ENCODE measurements at regions not wholly inside any gene's neighbourhood (a gene's known extent, or its start where the extent isn't known, plus 50 kb on each side); places are given as distances from the start of the nearest gene placed in this dataset.
A peak's percentile ranks its signal among the peaks of the same experiment; 100 is the strongest.

- H3K4me3 ChIP-seq (replicated peaks in 1 of 2; ENCODE audit: low read depth in 2 of 2, low read length in 2 of 2): no peak overlapping the region
- TF ChIP-seq CTCF (IDR thresholded peaks at IDR 0.05; ENCODE audit: low read depth, low read length): no peak
- DNase-seq (ENCODE audit: low read depth in 2 of 2): no peak
These were observed 390.3 kb upstream of the CELF2 start for GRCh38 chr10:10627414-10627813.

GRCh38 chr10:10629512-10629911 lies 388.2 kb upstream of the CELF2 start:
- DNase-seq (ENCODE audit: low read depth in 2 of 2): peak in 1 of 2 donors; percentile 78
- TF ChIP-seq CTCF (IDR thresholded peaks at IDR 0.05; ENCODE audit: low read depth, low read length): no peak

DNA sequence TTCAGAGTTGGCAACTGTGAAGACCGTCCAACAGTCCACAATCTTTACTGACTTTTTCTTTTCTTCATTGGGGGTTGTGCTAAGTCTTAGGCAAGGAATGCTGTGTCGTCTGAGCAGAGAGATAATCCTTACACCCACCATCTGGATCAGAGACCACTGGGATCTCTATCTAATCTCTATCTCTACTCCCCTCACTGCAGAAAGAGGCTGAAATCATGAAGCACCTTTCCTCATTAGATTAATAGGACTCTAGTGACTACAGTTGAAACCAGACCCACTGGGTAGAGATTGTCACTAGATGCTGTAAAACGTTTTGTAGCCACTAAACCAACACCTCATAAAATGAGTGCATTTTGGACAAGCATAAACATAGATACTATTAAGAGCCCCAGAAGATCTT lies 387.4 kb upstream of the CELF2 start:
- DNase-seq (ENCODE audit: low read depth in 2 of 2): no peak
- H3K4me3 ChIP-seq (replicated peaks in 1 of 2; ENCODE audit: low read depth in 2 of 2, low read length in 2 of 2): no peak overlapping the region
- TF ChIP-seq CTCF (IDR thresholded peaks at IDR 0.05; ENCODE audit: low read depth, low read length): no peak

More at GRCh38 chr10:10629512-10629911, 388.2 kb upstream of the CELF2 start:
- H3K4me3 ChIP-seq (replicated peaks in 1 of 2; ENCODE audit: low read depth in 2 of 2, low read length in 2 of 2): no peak overlapping the region

- TF ChIP-seq CTCF (IDR thresholded peaks at IDR 0.05; ENCODE audit: low read depth, low read length): no peak
- no peak overlapping the region for H3K4me3 ChIP-seq (replicated peaks in 1 of 2; ENCODE audit: low read depth in 2 of 2, low read length in 2 of 2)
- no peak for DNase-seq (ENCODE audit: low read depth in 2 of 2)
These were observed 386.9 kb upstream of the CELF2 start for GRCh38 chr10:10630782-10631181.

- TF ChIP-seq CTCF (IDR thresholded peaks at IDR 0.05; ENCODE audit: low read depth, low read length): no peak
- DNase-seq (ENCODE audit: low read depth in 2 of 2): no peak
- no peak overlapping the region for H3K4me3 ChIP-seq (replicated peaks in 1 of 2; ENCODE audit: low read depth in 2 of 2, low read length in 2 of 2)
These were observed 375.5 kb upstream of the CELF2 start for GRCh38 chr10:10642189-10642588.

DNA sequence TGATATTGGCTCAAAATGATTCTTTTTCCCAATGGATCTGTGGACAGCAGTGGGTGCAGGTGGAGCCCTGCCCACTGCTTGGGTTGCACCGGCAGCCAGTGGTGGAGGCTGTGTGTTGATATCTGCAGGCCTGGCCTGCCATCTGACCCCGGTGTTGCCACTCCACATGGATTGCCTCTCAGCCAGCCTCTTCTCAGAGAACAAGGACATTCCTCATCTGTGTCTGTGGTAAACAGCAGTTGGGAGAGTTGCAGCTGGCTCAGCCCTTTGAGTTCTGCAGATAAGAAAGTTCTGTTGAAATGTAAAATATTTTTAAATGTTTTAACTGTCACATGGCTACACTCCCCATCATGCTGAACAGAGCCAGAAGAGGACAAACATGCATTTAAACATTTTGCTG lies 374.9 kb upstream of the CELF2 start:
- no peak for TF ChIP-seq CTCF (IDR thresholded peaks at IDR 0.05; ENCODE audit: low read depth, low read length)
- peak; percentile 30 to 97 for DNase-seq (ENCODE audit: low read depth in 2 of 2)
- H3K4me3 ChIP-seq (replicated peaks in 1 of 2; ENCODE audit: low read depth in 2 of 2, low read length in 2 of 2): no peak overlapping the region

DNA sequence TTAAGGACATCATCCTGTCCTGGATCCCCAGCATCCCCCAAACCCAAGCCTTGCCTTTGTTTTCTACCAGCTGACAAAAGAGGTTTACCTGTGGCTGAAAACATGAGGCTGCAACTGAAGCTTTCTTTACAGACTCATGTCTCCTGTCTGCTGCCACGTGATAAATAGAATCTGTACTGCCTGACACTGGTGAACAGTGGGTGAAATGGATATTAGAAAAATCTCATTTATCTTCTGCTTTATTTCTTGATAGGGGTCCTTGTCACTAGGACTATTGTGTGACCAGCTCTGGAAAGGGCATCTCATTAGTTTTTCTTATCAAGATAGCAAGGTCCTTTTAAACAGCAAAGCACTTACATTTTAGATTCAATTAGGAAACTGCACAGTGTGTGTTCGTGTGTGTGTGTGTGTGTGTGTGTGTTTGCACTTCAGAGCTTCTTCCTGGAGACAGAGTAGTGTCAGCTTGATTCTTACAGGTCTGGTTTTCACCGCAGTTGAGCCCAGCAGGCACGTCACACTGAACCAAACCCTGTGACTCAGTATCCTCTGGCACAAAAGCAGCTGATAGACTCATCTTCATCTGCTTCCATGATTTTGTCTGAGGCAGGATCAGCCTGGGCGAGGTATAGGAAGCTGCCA lies 373.5 kb upstream of the CELF2 start:
- peak; percentile 34 to 83 for DNase-seq (ENCODE audit: low read depth in 2 of 2)
- no peak overlapping the region for H3K4me3 ChIP-seq (replicated peaks in 1 of 2; ENCODE audit: low read depth in 2 of 2, low read length in 2 of 2)
- TF ChIP-seq CTCF (IDR thresholded peaks at IDR 0.05; ENCODE audit: low read depth, low read length): no peak
